ENCODE measurements at regions not wholly inside any gene's neighbourhood (a gene's known extent, or its start where the extent isn't known, plus 50 kb on each side); places are given as distances from the start of the nearest gene placed in this dataset.

GRCh38 chr13:44108331-44108858 is 228.7 kb downstream of the LACC1 start:
- H3K4me2 ChIP-seq: no peak overlapping the region
- no peak for TF ChIP-seq POLR2AphosphoS5 (IDR thresholded peaks at IDR 0.05; ENCODE audit: low read depth)
- TF ChIP-seq JUNB (IDR thresholded peaks at IDR 0.05; ENCODE audit: unreplicated experiment): no peak
- H3K4me3 ChIP-seq: no peak overlapping the region
- no peaks in the 10 kb centered on the region for H3K4me1 ChIP-seq (ENCODE audit: insufficient read depth)
- Mint-ChIP-seq H3K27ac (no peak overlapping the region), H3K4me1 (peaks cover 6% of the 10 kb centered on the region; the same call in 2 of the 3 replicates), H3K4me3 (no peak overlapping the region), H3K9me3 (peaks cover 1% of the 10 kb centered on the region; the same call in 1 of the 3 replicates), H3K36me3 (ENCODE audit: low read depth) (no peaks in the 10 kb centered on the region), H3K27me3 (ENCODE audit: insufficient read depth, low read depth, poor library complexity) (peaks cover 3% of the 10 kb centered on the region)
- H3K79me2 ChIP-seq (replicated peaks; ENCODE audit: insufficient read depth): no peaks in the 10 kb centered on the region
- peaks cover 13% of the 10 kb centered on the region; the same call in 1 of the 2 replicates for H3K9me2 ChIP-seq (ENCODE audit: insufficient read depth)
- H2AFZ ChIP-seq: no peak overlapping the region
- H4K20me1 ChIP-seq (replicated peaks; ENCODE audit: insufficient read depth): no peaks in the 10 kb centered on the region
- H3K36me3 ChIP-seq (ENCODE audit: insufficient read depth): no peaks in the 10 kb centered on the region
- H3F3A ChIP-seq (replicated peaks; ENCODE audit: low read depth): no peaks in the 10 kb centered on the region
- no peaks in the 10 kb centered on the region for H3K27me3 ChIP-seq (ENCODE audit: insufficient read depth)
- ATAC-seq (no peak), DNase-seq (ENCODE audit: low spot score) (no peak)
- H3K27ac ChIP-seq (ENCODE audit: low read depth): no peak overlapping the region

- Histone ChIP-seq H2AFZ (no peak overlapping the region), H3K9me2 (ENCODE audit: insufficient read depth) (peaks cover 3% of the 10 kb centered on the region; the same call in 1 of the 2 replicates), H4K20me1 (replicated peaks; ENCODE audit: insufficient read depth) (no peaks in the 10 kb centered on the region), H3K4me1 (ENCODE audit: insufficient read depth) (no peaks in the 10 kb centered on the region), H3K36me3 (ENCODE audit: insufficient read depth) (no peaks in the 10 kb centered on the region), H3F3A (replicated peaks; ENCODE audit: low read depth) (no peaks in the 10 kb centered on the region), H3K27me3 (ENCODE audit: insufficient read depth) (no peaks in the 10 kb centered on the region), H3K4me3 (no peak overlapping the region), H3K4me2 (no peak overlapping the region), H3K79me2 (replicated peaks; ENCODE audit: insufficient read depth) (no peaks in the 10 kb centered on the region), H3K27ac (ENCODE audit: low read depth) (no peak overlapping the region)
- Mint-ChIP-seq H3K27me3 (ENCODE audit: insufficient read depth, low read depth, poor library complexity) (peaks cover 5% of the 10 kb centered on the region), H3K9me3 (no peaks in the 10 kb centered on the region), H3K4me1 (no peaks in the 10 kb centered on the region), H3K4me3 (no peak overlapping the region), H3K36me3 (ENCODE audit: low read depth) (no peaks in the 10 kb centered on the region; the same call in 2 of the 3 replicates), H3K27ac (no peak overlapping the region)
- no peak for ATAC-seq
- no peak for DNase-seq (ENCODE audit: low spot score)
- TF ChIP-seq EZH2phosphoT487 (IDR thresholded peaks at IDR 0.05; ENCODE audit: unreplicated experiment) (no peak), STAT1 (IDR thresholded peaks at IDR 0.05; ENCODE audit: unreplicated experiment) (no peak), ZNF114 (CRISPR knock-in tag; IDR thresholded peaks at IDR 0.05) (no peak), POLR2AphosphoS5 (IDR thresholded peaks at IDR 0.05; ENCODE audit: low read depth) (no peak), REST (IDR thresholded peaks at IDR 0.05; ENCODE audit: unreplicated experiment) (no peak), CTCF (conservative IDR thresholded peaks at IDR 0.05; ENCODE audit: low read depth in 2 of 2) (no peak), JUNB (IDR thresholded peaks at IDR 0.05; ENCODE audit: unreplicated experiment) (no peak), ZNF462 (CRISPR knock-in tag; IDR thresholded peaks at IDR 0.05) (no peak), EZH2 (IDR thresholded peaks at IDR 0.05; ENCODE audit: low read depth, unreplicated experiment) (no peak), ZNF331 (CRISPR knock-in tag; IDR thresholded peaks at IDR 0.05; ENCODE audit: low read depth) (no peak)
Measured at GRCh38 chr13:44110091-44110621, 230.5 kb downstream of the LACC1 start.
